ENCODE measurements at regions not wholly inside any gene's neighbourhood (a gene's known extent, or its start where the extent isn't known, plus 50 kb on each side); places are given as distances from the start of the nearest gene placed in this dataset.
"Not testable (repeated sequence)": the region's sequence is repeated elsewhere in the genome, so short reads cannot be mapped to it uniquely, and the experiment has no call there.

DNA sequence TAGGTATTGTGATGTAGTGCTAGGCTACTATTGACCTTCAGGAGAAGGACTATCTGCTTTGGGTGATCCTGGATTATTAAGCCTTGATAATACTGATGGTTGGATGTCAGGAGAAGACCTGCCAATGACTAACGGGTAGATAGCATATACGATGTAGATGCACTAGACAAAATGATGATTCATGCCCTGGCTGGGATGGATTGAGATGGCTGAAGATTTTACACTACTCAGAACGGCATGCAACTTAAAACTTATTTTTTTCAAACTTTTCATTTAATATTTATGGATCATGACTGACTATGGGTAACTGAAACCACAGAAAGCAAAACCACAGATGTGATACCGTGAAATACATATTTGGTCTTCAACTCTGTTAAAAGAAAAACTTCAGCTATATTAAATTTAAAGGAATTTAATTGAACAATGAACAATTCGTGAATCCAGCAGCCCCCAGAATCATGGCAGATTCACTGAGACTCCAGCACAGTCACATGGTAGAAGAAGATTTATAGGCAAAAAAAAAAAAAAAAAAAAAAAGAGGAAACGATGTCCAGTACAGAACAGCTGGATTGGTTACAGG lies 124.6 kb upstream of the CDK13 start:
- DNase-seq: no peak

- DNase-seq: no peak
These were observed 123.9 kb upstream of the CDK13 start for GRCh38 chr7:39826166-39826565.

DNA sequence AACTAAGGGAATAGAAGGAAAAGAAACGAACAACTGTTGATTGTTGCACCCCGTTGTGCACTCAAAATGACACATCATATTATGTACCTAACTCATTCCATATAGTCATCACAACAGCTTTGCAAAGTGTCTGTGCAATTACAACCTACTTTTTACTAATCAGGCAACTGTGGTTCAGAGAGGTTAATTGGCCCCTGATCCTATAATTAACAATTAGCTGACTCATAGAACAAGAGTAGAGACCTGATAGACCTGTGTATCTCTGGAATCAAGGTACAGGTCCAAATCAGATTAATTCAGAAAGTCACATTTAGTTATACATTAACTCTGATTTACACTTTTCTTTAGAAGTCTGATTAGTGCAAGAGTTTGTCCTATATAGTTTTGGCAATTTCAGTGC lies 122.5 kb upstream of the CDK13 start:
- DNase-seq: no peak

- no peak for DNase-seq
These were observed 121.0 kb upstream of the CDK13 start for GRCh38 chr7:39829028-39829427.

DNA sequence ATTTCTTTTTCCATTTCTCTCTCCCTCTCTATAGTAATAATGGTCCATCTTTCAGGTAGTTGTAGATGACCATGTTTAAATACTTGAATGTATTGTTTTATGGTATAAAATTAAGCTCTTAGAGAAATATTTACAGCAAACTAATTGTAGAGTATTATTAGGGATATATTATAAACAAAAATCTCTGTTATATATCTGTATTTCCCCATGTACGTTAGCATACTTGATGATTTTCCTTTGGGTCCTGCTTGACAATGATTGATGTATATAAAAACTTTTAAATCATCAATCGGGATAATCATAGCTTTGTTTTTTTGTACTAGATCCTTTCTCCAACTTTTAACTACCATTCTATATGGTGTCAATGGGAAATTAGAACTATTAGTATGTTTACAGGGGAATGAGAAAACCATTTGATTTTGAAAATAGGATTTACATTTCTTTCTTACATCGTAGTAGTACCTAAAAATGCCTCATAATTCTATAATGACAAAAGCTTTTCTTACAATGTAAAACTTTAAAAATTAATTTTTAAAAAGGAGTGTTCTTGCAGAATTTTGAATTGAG lies 117.5 kb upstream of the CDK13 start:
- DNase-seq: no peak

- peak; percentile 51 for DNase-seq
These were observed 116.8 kb upstream of the CDK13 start for GRCh38 chr7:39833180-39833799.

- not testable (repeated sequence) for DNase-seq
These were observed 116.0 kb upstream of the CDK13 start for GRCh38 chr7:39833865-39834634.

DNA sequence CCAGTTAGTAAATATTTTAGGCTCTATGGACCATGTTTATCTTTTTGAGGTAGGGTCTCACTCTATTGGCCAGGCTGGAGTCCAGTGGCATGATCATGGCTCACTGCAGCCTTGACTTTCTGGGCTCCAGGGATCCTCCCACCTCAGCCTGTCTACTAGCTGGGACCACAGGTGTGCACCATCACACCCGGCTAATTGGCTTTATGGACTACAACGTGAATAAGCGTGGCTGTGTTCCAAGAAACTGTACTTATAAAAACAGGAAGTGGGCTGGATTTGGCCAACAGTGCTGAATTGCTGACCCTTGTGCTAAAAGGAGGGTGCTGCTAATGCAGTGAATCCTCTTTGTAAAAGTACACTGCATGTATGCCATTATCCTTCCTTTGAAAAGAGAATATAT lies 111.7 kb upstream of the CDK13 start:
- no peak for DNase-seq

DNA sequence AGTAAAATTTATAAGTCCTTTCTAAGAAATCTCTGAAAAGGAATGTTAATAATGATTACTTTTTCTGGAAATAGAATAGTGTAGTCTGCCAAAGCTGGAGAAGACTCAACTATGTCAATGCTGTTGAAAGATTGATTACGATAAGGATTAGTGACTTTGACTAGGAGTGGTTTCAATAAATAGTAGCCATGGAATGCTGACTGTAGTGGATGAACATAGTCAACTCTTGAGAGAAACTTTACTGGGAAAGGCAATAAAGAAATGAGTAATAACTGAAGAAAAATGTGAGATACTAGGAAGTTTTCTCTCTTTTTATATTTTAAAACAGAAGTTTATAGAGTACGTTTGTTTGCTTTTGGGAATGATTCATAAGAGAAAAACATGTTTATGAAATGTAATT lies 105.0 kb upstream of the CDK13 start:
- DNase-seq: no peak

DNA sequence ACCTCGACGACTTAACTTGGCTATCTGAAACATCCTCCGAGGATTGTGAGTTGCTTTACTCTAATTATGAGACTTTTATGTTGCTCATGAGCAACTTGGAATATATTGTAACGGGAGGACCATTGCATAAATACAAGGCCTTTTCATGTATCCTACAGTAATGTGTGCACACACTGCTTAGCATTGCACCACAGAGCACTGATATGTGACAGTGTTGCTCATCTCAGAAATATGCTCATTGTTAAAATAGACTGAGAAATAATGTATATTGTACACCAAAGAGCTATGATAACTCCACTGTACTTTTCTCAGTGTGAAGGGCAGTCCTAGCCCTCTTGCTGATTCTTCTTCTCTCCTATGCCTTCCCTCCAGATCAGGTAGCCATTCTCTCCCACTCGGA lies 102.8 kb upstream of the CDK13 start:
- DNase-seq: no peak

DNA sequence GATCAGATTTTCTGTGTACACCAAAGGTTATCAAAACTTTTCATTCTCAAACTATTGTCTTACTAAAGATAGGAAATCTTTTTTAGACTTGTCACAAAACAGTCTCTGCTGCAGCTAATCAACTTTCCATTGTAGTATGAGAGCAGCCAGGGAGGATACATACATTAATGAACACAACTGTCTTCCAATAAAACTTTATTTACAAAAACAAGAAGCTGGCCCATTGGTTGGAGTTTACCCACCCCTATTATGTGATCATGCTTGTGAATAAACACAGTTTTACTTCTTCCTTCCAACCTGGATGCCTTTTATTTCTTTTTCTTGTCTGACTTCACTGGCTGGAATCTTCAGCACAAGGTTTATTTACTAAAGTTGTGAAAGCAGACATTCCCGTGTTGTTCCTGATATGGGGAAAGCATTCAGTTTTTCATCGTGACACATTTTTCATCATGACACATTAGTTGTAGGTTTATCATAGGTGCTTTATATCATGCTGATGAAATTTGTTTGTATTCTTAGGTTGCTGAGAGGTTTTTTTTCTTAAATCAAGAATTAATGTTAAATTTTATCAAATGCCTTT lies 98.5 kb upstream of the CDK13 start:
- no peak for DNase-seq

DNA sequence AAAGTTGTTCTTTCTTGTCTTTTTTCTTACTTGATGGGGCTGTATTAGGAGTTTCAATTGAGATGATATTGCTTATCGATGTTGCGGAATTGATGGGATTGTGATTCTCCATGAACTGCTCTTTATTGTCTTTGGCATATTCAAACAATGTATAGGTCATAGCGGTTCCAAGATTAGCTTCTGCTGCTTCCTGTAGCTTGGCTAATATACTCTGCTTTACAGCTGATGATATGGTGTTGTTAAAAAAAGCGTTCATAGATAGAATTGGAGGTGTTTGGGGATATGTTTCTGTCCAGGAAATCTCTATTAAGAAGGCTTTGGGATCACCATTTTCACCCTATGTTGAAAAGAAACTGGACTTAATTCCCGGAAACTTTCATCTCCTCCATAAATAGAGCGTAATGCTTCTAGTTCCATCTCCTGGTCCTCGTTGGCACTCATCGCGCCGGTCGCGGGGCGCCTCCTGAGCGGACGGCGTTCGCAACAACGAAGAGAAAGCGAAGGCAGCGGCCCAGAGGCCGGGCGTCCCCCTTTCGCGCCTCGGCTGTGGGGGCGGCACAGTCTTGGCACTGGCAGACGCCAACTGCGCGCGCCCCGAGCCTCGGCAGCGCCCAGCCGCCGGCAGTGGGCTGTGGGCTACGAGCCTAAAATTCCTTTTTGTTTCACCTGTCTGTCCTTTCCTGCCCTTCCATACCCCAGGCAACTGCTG lies 95.3 kb upstream of the CDK13 start:
- DNase-seq: not testable (repeated sequence)

- no peak for DNase-seq
These were observed 94.8 kb upstream of the CDK13 start for GRCh38 chr7:39855325-39855674.

DNA sequence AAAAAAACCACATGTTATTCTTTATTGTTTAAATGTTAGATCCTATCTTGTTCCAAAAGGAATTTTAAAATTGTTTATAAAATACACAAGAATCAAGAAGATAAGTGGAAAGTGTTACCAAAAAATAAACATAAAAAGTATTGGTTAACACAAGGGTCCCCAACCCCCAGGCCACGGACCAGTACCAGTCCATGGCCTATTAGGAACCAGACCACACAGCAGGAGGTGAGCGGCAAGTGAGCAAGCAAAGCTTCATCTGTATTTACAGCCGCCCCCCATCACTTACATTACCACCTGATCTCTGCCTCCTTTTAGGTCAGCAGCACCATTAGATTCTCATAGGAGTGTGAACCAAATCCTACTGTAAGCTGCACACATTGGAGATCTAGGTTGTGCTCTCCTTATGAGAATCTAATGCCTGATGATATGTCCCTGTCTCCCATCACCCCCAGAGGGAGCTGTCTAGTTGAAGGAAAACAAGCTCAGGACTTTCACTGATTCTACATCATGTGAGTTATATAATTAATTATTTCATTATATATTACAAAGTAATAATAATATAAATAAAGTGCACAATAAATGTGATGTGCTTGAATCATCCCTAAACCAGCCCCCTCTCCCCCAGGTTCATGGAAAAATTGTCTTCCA lies 86.3 kb upstream of the CDK13 start:
- DNase-seq: not testable (repeated sequence)

GRCh38 chr7:39869888-39870522 lies 80.1 kb upstream of the CDK13 start:
- not testable (repeated sequence) for DNase-seq

DNA sequence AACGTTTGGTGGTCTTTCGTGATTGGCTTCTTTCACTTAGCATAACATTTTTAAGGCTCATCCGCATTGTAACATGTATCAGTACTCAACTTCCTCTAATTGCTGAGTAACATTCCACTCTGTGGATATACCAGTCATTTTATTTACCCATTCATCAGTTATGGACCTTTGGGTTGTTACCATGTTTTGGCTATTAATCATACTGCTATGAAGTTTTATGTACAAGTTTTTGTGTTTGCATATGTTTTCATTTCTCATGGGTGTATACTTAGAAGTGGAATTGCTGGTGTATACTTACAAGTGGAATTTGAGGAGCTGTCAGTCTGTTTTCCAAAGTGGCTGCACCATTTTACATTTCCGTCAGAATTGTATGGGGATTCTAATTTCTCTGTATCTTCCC lies 78.4 kb upstream of the CDK13 start:
- DNase-seq: not testable (repeated sequence)

DNA sequence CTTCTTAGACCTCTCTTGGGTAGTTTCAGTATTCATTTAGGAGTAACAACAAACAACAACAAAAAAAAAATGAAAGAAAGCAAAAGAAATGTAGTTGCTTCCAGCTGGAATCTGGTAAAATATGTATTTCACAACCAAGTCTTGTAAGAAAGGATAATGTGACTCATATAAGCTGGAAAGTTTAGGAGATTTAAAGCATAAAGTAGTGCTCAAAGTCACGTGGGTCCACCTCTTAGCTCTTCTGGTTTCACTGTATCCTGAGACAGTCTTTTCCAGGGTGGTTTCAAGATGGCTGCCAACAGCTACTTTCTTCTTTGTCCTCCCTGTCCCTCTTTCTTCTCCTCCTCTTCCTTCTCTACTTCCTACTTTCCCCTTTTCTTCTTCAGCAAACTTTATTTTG lies 69.5 kb upstream of the CDK13 start:
- no peak for DNase-seq

DNA sequence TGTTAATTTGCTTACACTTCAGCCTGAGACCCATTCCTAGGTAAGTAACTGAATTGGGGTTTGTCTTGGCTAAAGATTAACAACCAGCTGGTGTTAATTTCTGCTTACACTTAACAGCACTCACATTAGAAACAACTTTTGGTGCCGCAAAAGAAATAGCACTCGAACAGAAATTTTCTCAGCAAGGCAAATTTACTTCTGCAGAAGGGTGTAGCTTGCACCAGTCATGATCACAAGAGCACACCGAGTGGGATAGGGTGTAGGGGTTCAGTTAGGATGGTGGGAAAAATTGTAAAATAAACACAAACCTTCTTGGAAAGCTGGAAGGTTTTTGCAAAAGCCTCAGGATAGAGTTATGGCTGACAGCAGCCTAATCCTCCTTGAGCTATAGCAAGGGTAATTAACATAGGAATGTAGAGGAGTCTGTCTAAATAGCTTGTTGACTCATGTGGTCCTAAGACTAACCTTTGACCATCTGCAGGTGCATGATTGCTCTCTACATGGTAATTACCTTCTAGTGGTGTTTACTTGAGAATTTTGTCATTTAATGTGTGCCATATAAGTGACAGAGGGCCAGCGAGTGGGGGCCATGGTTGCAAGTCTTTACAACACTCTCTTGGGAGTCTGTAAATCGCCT lies 67.8 kb upstream of the CDK13 start:
- no peak for DNase-seq

DNA sequence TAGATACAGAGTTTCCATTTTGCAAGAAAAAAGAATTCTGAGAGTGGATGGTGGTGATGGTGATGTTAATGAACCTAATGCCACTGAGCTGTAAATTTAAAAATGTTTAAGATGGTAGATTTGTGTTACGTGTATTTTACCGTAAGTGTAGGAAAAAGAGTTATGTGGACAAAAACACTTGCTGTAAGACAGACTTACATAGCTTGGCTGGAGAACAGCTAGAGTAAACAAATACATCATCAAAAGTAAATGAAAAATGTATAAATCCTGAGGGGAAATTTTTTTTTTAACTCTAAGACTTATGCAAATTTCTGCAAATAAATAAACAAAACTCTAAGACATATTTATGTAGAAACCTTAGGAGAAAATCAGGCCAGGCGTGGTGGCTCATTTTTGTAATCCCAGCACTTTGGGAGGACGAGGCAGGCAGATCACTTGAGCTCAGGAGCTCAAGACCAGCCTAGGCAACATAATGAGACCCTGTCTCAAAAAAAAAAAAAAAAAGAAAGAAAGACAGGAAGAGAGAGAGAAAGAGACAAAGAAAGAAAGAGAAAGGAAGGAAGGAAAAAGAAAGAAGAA lies 66.2 kb upstream of the CDK13 start:
- no peak for DNase-seq

All from muscle of arm (tissue), 1 donor.